Esophagus muscularis mucosa (tissue), 4 donors: ENCODE measurements at regions not wholly inside any gene's neighbourhood (a gene's known extent, or its start where the extent isn't known, plus 50 kb on each side); places are given as distances from the start of the nearest gene placed in this dataset.

Source experiments
- DNase-seq: peaks from one replicate; pipeline ENCODE4 v3.0.0-alpha.2; 2017; ENCODE audit errors: extremely low spot score
- H3K27ac ChIP-seq, 4 donors: fragments of 200-600 bp; sonication (generic); replicated peaks in 1 of 4; 1 replicate in 3 of 4; 2 replicates in 1 of 4; pipeline ENCODE4 v1.5.1; 2016 to 2019; ENCODE audit warnings: mild to moderate bottlenecking in 1 of 4
- H3K27me3 ChIP-seq, 4 donors: fragments of 200-600 bp; sonication (generic); one replicate each; pipeline versions ENCODE4 v1.5.1 to v1.6.0; 2016 to 2019
- H3K36me3 ChIP-seq, 4 donors: fragments of 200-600 bp; sonication (generic); one replicate each; pipeline ENCODE4 v1.5.1; 2016 to 2019
- H3K4me1 ChIP-seq, 4 donors: fragments of 200-600 bp; sonication (generic); one replicate each; pipeline ENCODE4 v1.5.1; 2016 to 2019
- H3K4me3 ChIP-seq, 4 donors: fragments of 200-600 bp; sonication (generic); 1 replicate in 2 of 4; 2 replicates in 2 of 4; pipeline ENCODE4 v1.5.1; 2016 to 2019; ENCODE audit warnings: mild to moderate bottlenecking in 4 of 4, moderate library complexity in 1 of 4
- H3K9me3 ChIP-seq, 4 donors: fragments of 200-600 bp; sonication (generic); 1 replicate in 3 of 4; 2 replicates in 1 of 4; pipeline ENCODE4 v1.5.1; 2016 to 2019
- CTCF ChIP-seq, 3 experiments: fragments of 200-600 bp in 2 of 3; fragments of 450-650 bp in 1 of 3; sonication (generic) in 2 of 3; IDR thresholded peaks; one replicate each; pipeline ENCODE4 v1.5.1; 2017 to 2019; ENCODE audit warnings: antibody characterized with exemption in 3 of 3, mild to moderate bottlenecking in 2 of 3, moderate library complexity in 1 of 3
- EP300 ChIP-seq: sonication (generic); formaldehyde crosslinking; IDR thresholded peaks from one replicate; pipeline ENCODE4 v1.6.1; 2017; ENCODE audit warnings: antibody characterized with exemption
- POLR2A ChIP-seq: fragments of 450-650 bp; IDR thresholded peaks from one replicate; pipeline ENCODE4 v1.6.1; 2017; ENCODE audit warnings: antibody characterized with exemption, moderate library complexity, mild to moderate bottlenecking, low read depth
- POLR2AphosphoS5 ChIP-seq, 2 donors: sonication (generic); formaldehyde crosslinking; IDR thresholded peaks; one replicate each; pipeline ENCODE4 v1.6.1; 2017; ENCODE audit warnings: antibody characterized with exemption in 2 of 2
- WGBS: methylation state at CpG from one replicate; pipeline ENCODE4 v1.1.5; 2018; 5-methylcytosine and 5-hydroxymethylcytosine counted together
- intact Hi-C: fragments of 100-400 bp; cut with DNase I; formaldehyde crosslinking; loops from one replicate; pipeline ENCODE4 v1.15.1; 2023

- Histone ChIP-seq H3K27me3 (no peaks in the 10 kb centered on the region), H3K27ac (no peak overlapping the region), H3K4me1 (no peaks in the 10 kb centered on the region), H3K9me3 (peaks cover 0 to 19% (median 12%) of the 10 kb centered on the region in 4 donors), H3K4me3 (no peak overlapping the region), H3K36me3 (no peaks in the 10 kb centered on the region)
- 62% methylated on average over 11 of the region's 11 CpGs for WGBS
- intact Hi-C loops, result no loop called here
- TF ChIP-seq POLR2A (no peak), CTCF (IDR thresholded peaks at IDR 0.05) (no peak), EP300 (no peak), POLR2AphosphoS5 (IDR thresholded peaks at IDR 0.05) (no peak)
- no peak for DNase-seq
Measured at GRCh38 chr18:8536231-8536630, 73.0 kb upstream of the RAB12 start.

GRCh38 chr18:8536922-8537321 lies 72.3 kb upstream of the RAB12 start:
- WGBS, result 89% methylated on average over 14 of the region's 14 CpGs
- intact Hi-C loops, result no loop called here

GRCh38 chr18:8537400-8537799 lies 71.8 kb upstream of the RAB12 start:
- Histone ChIP-seq H3K9me3 (peaks cover 0 to 8% (median 3%) of the 10 kb centered on the region in 4 donors), H3K4me1 (no peaks in the 10 kb centered on the region), H3K36me3 (no peaks in the 10 kb centered on the region), H3K4me3 (no peak overlapping the region), H3K27ac (no peak overlapping the region), H3K27me3 (no peaks in the 10 kb centered on the region)
- 94% methylated on average over 17 of the region's 17 CpGs for WGBS
- TF ChIP-seq CTCF (IDR thresholded peaks at IDR 0.05), result no peak
- TF ChIP-seq EP300, result no peak
- TF ChIP-seq POLR2AphosphoS5 (IDR thresholded peaks at IDR 0.05), result no peak
- TF ChIP-seq POLR2A, result no peak
- no peak for DNase-seq
- intact Hi-C loops, result no loop called here

More at GRCh38 chr18:8536922-8537321, 72.3 kb upstream of the RAB12 start:
- H3K9me3 ChIP-seq, result peaks cover 0 to 13% (median 6%) of the 10 kb centered on the region in 4 donors
- H3K27ac ChIP-seq, result no peak overlapping the region
- no peak for DNase-seq
- no peaks in the 10 kb centered on the region for H3K36me3 ChIP-seq
- H3K27me3 ChIP-seq, result no peaks in the 10 kb centered on the region
- no peaks in the 10 kb centered on the region for H3K4me1 ChIP-seq
- no peak overlapping the region for H3K4me3 ChIP-seq
- TF ChIP-seq CTCF (IDR thresholded peaks at IDR 0.05) (no peak), POLR2A (no peak), EP300 (no peak), POLR2AphosphoS5 (IDR thresholded peaks at IDR 0.05) (no peak)

- no peak overlapping the region for H3K27ac ChIP-seq
- 89% methylated on average over 2 of the region's 2 CpGs for WGBS
- H3K9me3 ChIP-seq, result no peaks in the 10 kb centered on the region
- no peak for DNase-seq
- TF ChIP-seq CTCF (IDR thresholded peaks at IDR 0.05), result no peak
- TF ChIP-seq POLR2A, result no peak
- TF ChIP-seq POLR2AphosphoS5 (IDR thresholded peaks at IDR 0.05), result no peak
- TF ChIP-seq EP300, result no peak
- no peaks in the 10 kb centered on the region for H3K4me1 ChIP-seq
- intact Hi-C loops, result no loop called here
- H3K4me3 ChIP-seq, result no peak overlapping the region
- H3K27me3 ChIP-seq, result no peaks in the 10 kb centered on the region
- no peaks in the 10 kb centered on the region for H3K36me3 ChIP-seq
Measured at GRCh38 chr18:8538935-8539334, 70.3 kb upstream of the RAB12 start.

GRCh38 chr18:8546677-8547076 lies 62.6 kb upstream of the RAB12 start:
- no peak for DNase-seq
- Histone ChIP-seq H3K27me3 (peaks cover 0 to 4% (median 0%) of the 10 kb centered on the region in 4 donors), H3K4me3 (no peak overlapping the region), H3K9me3 (no peaks in the 10 kb centered on the region), H3K27ac (no peak overlapping the region), H3K36me3 (no peaks in the 10 kb centered on the region), H3K4me1 (no peaks in the 10 kb centered on the region)
- 98% methylated on average over 5 of the region's 5 CpGs for WGBS
- intact Hi-C loops, result no loop called here
- TF ChIP-seq POLR2A, result no peak
- TF ChIP-seq CTCF (IDR thresholded peaks at IDR 0.05), result no peak
- TF ChIP-seq EP300, result no peak
- TF ChIP-seq POLR2AphosphoS5 (IDR thresholded peaks at IDR 0.05), result no peak
